ENCODE measurements at regions not wholly inside any gene's neighbourhood (a gene's known extent, or its start where the extent isn't known, plus 50 kb on each side); places are given as distances from the start of the nearest gene placed in this dataset.

DNA sequence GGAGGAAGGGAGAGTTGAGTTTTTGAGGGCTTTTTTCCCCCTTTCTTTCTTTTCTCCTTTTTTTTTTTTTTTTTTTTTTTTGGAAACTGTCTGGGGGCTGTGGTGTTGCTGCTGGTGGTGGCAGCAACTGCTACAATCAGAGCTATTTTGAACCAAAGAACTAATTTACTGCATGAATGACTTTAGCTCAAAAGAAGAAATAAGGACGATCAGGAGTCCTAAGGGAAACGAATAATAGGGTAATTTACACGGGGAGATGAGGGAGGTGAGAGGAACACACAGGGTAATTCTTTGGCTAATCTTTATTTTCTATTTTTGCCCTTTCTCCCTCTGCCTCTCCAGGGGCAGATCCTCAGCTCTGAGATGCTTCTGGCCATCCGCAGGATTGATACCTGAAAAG, 119.8 kb downstream of the TMEM132E start:
- DNase-seq: no peak

DNA sequence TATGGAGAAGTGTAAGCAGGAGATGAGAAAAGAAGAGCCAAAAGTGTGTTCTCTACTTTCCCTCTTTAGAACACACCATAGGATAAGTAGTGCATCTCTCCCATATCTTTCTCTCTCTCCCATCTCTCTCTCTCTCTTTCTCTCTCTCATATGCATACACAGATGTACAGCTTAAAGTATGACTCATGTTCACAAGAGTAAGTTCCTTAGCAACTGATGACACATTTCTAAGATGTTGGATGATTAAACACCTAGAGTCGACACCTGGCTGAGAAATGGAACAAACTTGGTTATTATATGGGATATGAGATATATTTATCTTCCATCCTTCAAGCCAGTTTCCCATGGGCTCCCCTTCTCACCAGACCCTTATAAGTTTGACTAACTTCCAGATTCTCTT, 113.5 kb downstream of the TMEM132E start:
- DNase-seq: no peak
